ENCODE measurements at regions not wholly inside any gene's neighbourhood (a gene's known extent, or its start where the extent isn't known, plus 50 kb on each side); places are given as distances from the start of the nearest gene placed in this dataset.
A peak's percentile ranks its signal among the peaks of the same experiment; 100 is the strongest.

GRCh38 chr4:125062115-125063050, 252.4 kb upstream of the FAT4 start:
- no peak for DNase-seq (ENCODE audit: low read depth in 2 of 2)

GRCh38 chr4:125060376-125060775, 254.4 kb upstream of the FAT4 start:
- no peak for DNase-seq (ENCODE audit: low read depth in 2 of 2)

- DNase-seq (ENCODE audit: low read depth in 2 of 2): no peak
Observed at GRCh38 chr4:125049711-125050110, 265.0 kb upstream of the FAT4 start.

- no peak for DNase-seq (ENCODE audit: low read depth in 2 of 2)
Observed at GRCh38 chr4:125045311-125045710, 269.4 kb upstream of the FAT4 start.

GRCh38 chr4:125044886-125045285, 269.9 kb upstream of the FAT4 start:
- no peak for DNase-seq (ENCODE audit: low read depth in 2 of 2)

GRCh38 chr4:125043486-125043885, 271.3 kb upstream of the FAT4 start:
- no peak for DNase-seq (ENCODE audit: low read depth in 2 of 2)

GRCh38 chr4:125042041-125042440, 272.7 kb upstream of the FAT4 start:
- DNase-seq (ENCODE audit: low read depth in 2 of 2): no peak

GRCh38 chr4:125041372-125041930, 273.3 kb upstream of the FAT4 start:
- peak in 1 of 2 donors; percentile 37 for DNase-seq (ENCODE audit: low read depth in 2 of 2)

GRCh38 chr4:125039550-125039949, 275.2 kb upstream of the FAT4 start:
- DNase-seq (ENCODE audit: low read depth in 2 of 2): no peak

GRCh38 chr4:125022855-125023501, 291.8 kb upstream of the FAT4 start:
- DNase-seq (ENCODE audit: low read depth in 2 of 2): no peak

- DNase-seq (ENCODE audit: low read depth in 2 of 2): peak in 1 of 2 donors; percentile 21
Observed at GRCh38 chr4:125021189-125021588, 293.6 kb upstream of the FAT4 start.

- no peak for DNase-seq (ENCODE audit: low read depth in 2 of 2)
Observed at GRCh38 chr4:125020089-125021034, 294.4 kb upstream of the FAT4 start.

- DNase-seq (ENCODE audit: low read depth in 2 of 2): peak in 1 of 2 donors; percentile 3
Observed at GRCh38 chr4:125016892-125017299, 297.9 kb upstream of the FAT4 start.

- DNase-seq (ENCODE audit: low read depth in 2 of 2): no peak
Observed at GRCh38 chr4:125013891-125014290, 300.9 kb upstream of the FAT4 start.

GRCh38 chr4:125011646-125012045, 299.1 kb upstream of the ANKRD50 start:
- peak; percentile 3 to 52 for DNase-seq (ENCODE audit: low read depth in 2 of 2)

- peak in 1 of 2 donors; percentile 22 for DNase-seq (ENCODE audit: low read depth in 2 of 2)
Observed at GRCh38 chr4:125010796-125011503, 298.4 kb upstream of the ANKRD50 start.

GRCh38 chr4:125008676-125009075, 296.1 kb upstream of the ANKRD50 start:
- no peak for DNase-seq (ENCODE audit: low read depth in 2 of 2)

- DNase-seq (ENCODE audit: low read depth in 2 of 2): no peak
Observed at GRCh38 chr4:125004676-125005075, 292.1 kb upstream of the ANKRD50 start.

GRCh38 chr4:125003840-125004239, 291.3 kb upstream of the ANKRD50 start:
- no peak for DNase-seq (ENCODE audit: low read depth in 2 of 2)

- DNase-seq (ENCODE audit: low read depth in 2 of 2): no peak
Observed at GRCh38 chr4:124997991-124998390, 285.5 kb upstream of the ANKRD50 start.

GRCh38 chr4:124997124-124997523, 284.6 kb upstream of the ANKRD50 start:
- DNase-seq (ENCODE audit: low read depth in 2 of 2): no peak

Measured in dermis microvascular lymphatic vessel endothelial cell (primary cell).